NB4 (cell line): ENCODE measurements at regions not wholly inside any gene's neighbourhood (a gene's known extent, or its start where the extent isn't known, plus 50 kb on each side); places are given as distances from the start of the nearest gene placed in this dataset.

Experiments used
- DNase-seq: peaks from one replicate; pipeline ENCODE4 v3.0.0; 2010; ENCODE audit warnings: low read depth
- H3K4me3 ChIP-seq: one replicate; pipeline ENCODE4 v1.5.1; 2011; ENCODE audit warnings: mild to moderate bottlenecking, low read depth, low read length, moderate library complexity
- MYC ChIP-seq: IDR thresholded peaks from 2 replicates; pipeline ENCODE4 v1.6.1; 2011; ENCODE audit warnings: low read depth, low read length
- POLR2A ChIP-seq: IDR thresholded peaks from 2 replicates; pipeline ENCODE4 v1.6.1; 2011; ENCODE audit warnings: mild to moderate bottlenecking; ENCODE audit not compliant: insufficient read length; ENCODE audit errors: extremely low read depth
- TF ChIP-seq, protein P1 (sequence below): IDR thresholded peaks from 2 replicates; pipeline ENCODE4 v1.6.1; 2011; ENCODE audit warnings: low read depth, low read length
- TF ChIP-seq, protein P2 (sequence below): IDR thresholded peaks from one replicate; pipeline ENCODE4 v1.5.1; 2012; ENCODE audit warnings: low read depth, low read length

DNA sequence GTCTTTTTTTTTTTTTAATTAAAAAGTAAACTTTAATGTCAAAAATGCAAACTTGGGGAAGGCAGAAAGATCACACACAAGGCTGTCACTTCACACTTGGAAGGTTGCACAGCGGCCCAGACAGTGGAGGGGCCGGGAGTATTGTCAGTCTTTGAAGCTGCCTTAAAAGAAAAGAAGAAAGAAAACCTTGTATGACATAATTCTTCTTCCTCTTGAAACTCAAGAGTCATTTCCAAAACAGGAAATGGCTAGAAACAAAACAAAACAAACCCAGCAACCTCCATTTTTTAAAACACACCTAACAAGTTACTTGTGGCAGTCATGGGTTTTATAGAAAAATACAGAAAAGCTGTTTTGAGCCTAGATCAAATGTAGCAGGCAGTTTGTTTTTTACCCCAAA is 68.1 kb upstream of the MAGI1 start:
- TF ChIP-seq POLR2A (no peak), MYC (no peak)
- TF ChIP-seq, protein P1, sequence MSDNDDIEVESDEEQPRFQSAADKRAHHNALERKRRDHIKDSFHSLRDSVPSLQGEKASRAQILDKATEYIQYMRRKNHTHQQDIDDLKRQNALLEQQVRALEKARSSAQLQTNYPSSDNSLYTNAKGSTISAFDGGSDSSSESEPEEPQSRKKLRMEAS = no peak
- TF ChIP-seq, protein P2, sequence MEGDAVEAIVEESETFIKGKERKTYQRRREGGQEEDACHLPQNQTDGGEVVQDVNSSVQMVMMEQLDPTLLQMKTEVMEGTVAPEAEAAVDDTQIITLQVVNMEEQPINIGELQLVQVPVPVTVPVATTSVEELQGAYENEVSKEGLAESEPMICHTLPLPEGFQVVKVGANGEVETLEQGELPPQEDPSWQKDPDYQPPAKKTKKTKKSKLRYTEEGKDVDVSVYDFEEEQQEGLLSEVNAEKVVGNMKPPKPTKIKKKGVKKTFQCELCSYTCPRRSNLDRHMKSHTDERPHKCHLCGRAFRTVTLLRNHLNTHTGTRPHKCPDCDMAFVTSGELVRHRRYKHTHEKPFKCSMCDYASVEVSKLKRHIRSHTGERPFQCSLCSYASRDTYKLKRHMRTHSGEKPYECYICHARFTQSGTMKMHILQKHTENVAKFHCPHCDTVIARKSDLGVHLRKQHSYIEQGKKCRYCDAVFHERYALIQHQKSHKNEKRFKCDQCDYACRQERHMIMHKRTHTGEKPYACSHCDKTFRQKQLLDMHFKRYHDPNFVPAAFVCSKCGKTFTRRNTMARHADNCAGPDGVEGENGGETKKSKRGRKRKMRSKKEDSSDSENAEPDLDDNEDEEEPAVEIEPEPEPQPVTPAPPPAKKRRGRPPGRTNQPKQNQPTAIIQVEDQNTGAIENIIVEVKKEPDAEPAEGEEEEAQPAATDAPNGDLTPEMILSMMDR = no peak
- DNase-seq = no peak

DNA sequence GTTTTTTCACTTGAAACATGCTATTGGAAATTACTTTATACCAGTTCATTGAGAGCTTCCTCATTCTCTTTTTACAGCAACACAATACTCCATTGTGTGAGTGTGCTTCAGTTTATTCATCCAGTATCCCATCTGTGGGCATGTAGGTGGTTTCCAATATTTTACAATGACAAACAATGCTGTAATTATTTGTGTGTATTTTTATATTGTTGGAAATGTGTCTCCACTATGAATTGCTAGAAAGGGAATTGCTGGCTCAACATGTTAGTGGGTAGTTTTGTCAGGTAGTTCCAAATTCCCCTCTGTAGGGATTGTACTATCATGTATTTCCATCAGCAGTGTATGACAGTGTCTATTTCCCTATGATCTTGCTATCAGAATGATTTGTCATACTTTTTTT is 65.8 kb upstream of the MAGI1 start:
- TF ChIP-seq, protein P1 = no peak
- no peak for TF ChIP-seq MYC
- TF ChIP-seq POLR2A = no peak
- TF ChIP-seq, protein P2 = no peak
- H3K4me3 ChIP-seq = no peak overlapping the region
- DNase-seq = no peak

More for the DNA sequence above, 68.1 kb upstream of the MAGI1 start:
- H3K4me3 ChIP-seq = no peak overlapping the region

DNA sequence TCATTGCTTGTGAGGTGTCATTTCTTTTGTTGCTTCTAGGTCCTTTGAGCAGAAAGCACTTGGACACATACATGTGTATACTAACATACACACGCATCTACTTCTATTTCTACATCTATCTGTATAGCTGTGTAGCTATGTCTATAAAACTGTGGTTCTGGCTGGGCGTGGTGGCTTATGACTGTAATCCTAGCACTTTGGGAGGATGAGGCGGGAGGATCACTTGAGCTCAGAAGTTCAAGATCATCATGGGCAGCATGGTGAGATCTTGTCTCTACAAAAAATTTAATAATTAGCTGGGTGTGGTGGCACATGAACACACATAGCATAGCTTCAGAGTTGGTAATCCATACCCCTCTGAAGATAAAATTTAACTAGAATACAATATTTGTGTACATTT is 65.0 kb upstream of the MAGI1 start:
- no peak overlapping the region for H3K4me3 ChIP-seq
- TF ChIP-seq, protein P1 = no peak
- no peak for TF ChIP-seq MYC
- no peak for TF ChIP-seq POLR2A
- TF ChIP-seq, protein P2 = no peak
- no peak for DNase-seq

DNA sequence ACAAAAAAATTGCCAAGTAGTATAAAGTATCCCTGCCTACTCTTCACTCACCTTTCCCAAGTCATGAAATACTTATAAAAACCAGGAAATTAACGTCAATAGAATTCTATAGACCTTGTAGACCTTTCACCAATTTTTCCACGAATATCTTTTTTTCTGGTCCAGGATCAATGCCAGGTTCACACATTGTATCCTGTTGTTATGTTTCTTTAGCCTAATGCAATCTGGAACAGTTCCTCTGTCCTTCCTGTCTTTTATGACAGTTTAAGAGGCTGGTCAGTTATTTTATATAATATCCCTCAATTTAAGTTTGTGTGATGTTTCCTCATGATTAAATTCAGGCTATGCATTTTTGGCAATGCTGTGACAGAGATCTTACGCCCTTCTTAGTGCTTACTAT is 63.2 kb upstream of the MAGI1 start:
- no peak overlapping the region for H3K4me3 ChIP-seq
- TF ChIP-seq MYC (no peak), POLR2A (no peak)
- TF ChIP-seq, protein P1 = no peak
- TF ChIP-seq, protein P2 = no peak
- no peak for DNase-seq

DNA sequence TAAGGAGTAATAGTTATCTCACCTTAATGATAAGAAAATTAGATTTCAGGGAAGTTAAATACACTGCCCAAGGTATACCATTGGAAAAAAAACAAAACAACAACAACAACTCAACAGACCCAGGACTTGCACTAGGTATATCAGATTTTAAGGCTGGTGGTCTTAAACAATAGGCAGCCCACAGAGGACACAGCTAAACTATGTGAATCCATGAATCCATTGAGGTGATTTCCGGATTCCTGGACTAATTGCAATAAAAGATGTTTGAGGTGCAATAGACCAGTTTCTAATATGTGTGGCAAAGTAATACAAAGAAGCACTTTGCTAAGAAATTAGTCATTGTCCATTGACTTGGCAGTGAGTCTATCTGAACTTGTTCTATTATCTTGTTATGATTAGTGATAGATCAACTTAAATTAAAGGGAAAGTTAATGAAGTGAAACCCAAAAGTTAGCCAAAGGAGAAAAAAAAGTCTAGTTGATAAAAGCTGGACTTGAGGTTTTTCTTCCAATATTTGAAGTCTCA is 60.9 kb upstream of the MAGI1 start:
- TF ChIP-seq POLR2A (no peak), MYC (no peak)

DNA sequence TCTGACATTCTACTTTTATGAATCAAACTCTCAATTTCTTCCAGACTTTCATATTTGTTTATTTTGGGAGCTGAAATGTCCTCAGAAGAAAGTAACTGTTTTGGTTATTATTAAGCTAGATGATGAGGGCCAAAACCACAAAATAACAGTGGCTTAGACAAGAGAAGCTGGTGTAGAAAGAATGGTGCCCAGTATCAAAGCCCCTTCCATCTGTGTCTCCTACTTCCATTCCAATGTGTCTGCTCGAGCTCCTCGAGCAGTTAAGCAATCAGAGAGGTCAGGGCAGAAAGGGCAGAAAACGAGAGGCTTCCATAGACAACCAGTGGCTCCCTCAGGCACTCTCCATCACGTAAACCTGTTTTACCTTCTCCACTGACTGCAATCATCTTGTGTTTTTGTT is 59.7 kb upstream of the MAGI1 start:
- DNase-seq = no peak
- no peak overlapping the region for H3K4me3 ChIP-seq
- TF ChIP-seq MYC = no peak
- TF ChIP-seq, protein P1 = no peak
- TF ChIP-seq, protein P2 = no peak
- TF ChIP-seq POLR2A = no peak

More for the DNA sequence above, 60.9 kb upstream of the MAGI1 start:
- no peak for DNase-seq
- H3K4me3 ChIP-seq = no peak overlapping the region
